AG09319 (cell line): ENCODE measurements at regions not wholly inside any gene's neighbourhood (a gene's known extent, or its start where the extent isn't known, plus 50 kb on each side); places are given as distances from the start of the nearest gene placed in this dataset.
"Not testable (repeated sequence)": the region's sequence is repeated elsewhere in the genome, so short reads cannot be mapped to it uniquely, and the experiment has no call there.

Experiments
- DNase-seq: peaks from one replicate; pipeline ENCODE4 v3.0.0-alpha.2; 2010; ENCODE audit warnings: low read depth; ENCODE audit errors: extremely low read depth
- CTCF ChIP-seq: IDR thresholded peaks from 2 replicates; pipeline ENCODE4 v1.5.1; 2011; ENCODE audit warnings: low read depth, mild to moderate bottlenecking, inconsistent platforms, low read length, moderate library complexity

GRCh38 chr1:60664086-60664625 lies 418.2 kb upstream of the NFIA start:
- DNase-seq = no peak
- no peak for TF ChIP-seq CTCF

- no peak for DNase-seq
- no peak for TF ChIP-seq CTCF
Observed at GRCh38 chr1:60662486-60663044, 419.8 kb upstream of the NFIA start.

GRCh38 chr1:60657926-60658325 lies 424.4 kb upstream of the NFIA start:
- DNase-seq = no peak
- no peak for TF ChIP-seq CTCF

- no peak for DNase-seq
- no peak for TF ChIP-seq CTCF
Observed at GRCh38 chr1:60655679-60656355, 426.5 kb upstream of the NFIA start.

GRCh38 chr1:60640033-60640551 lies 442.3 kb upstream of the NFIA start:
- DNase-seq = not testable (repeated sequence)

GRCh38 chr1:60639287-60639686 lies 443.1 kb upstream of the NFIA start:
- no peak for DNase-seq
- TF ChIP-seq CTCF = no peak

- no peak for DNase-seq
- no peak for TF ChIP-seq CTCF
Observed at GRCh38 chr1:60637651-60638050, 444.7 kb upstream of the NFIA start.
